Common myeloid progenitor, CD34-positive (primary cell): ENCODE measurements at regions not wholly inside any gene's neighbourhood (a gene's known extent, or its start where the extent isn't known, plus 50 kb on each side); places are given as distances from the start of the nearest gene placed in this dataset.

ENCODE experiments used
- CTCF ChIA-PET: fragments of 350-600 bp; sonication (Branson Sonifier 250); formaldehyde crosslinking; loops from one replicate; lab custom pipeline; 2021; ENCODE audit warnings: antibody characterized with exemption; lab: Charles Lee
- POLR2A ChIA-PET: fragments of 350-600 bp; sonication (Branson Sonifier 250); formaldehyde crosslinking; loops from one replicate; lab custom pipeline; 2021; ENCODE audit warnings: antibody characterized with exemption; lab: Charles Lee
- DNase-seq, 3 donors: peaks; one replicate each; pipeline versions ENCODE4 v3.0.0 to v3.0.0-alpha.2; 2013
- H3K27ac ChIP-seq, 2 experiments: 1 replicate in 1 of 2; 2 replicates in 1 of 2; pipeline ENCODE4 v1.7.0; 2013; ENCODE audit warnings: inconsistent platforms in 2 of 2, low read length in 2 of 2, mild to moderate bottlenecking in 2 of 2, low read depth in 1 of 2, moderate library complexity in 1 of 2; ENCODE audit not compliant: severe bottlenecking in 2 of 2, insufficient read depth in 1 of 2, poor library complexity in 1 of 2
- H3K27me3 ChIP-seq, 5 experiments: replicated peaks in 2 of 5; 1 replicate in 3 of 5; 2 replicates in 2 of 5; pipeline versions ENCODE4 v1.6.1 to v1.7.0; 2013; ENCODE audit warnings: low read length in 4 of 5, mild to moderate bottlenecking in 2 of 5, moderate library complexity in 2 of 5, inconsistent platforms in 1 of 5; ENCODE audit not compliant: insufficient read depth in 5 of 5, control insufficient read depth in 4 of 5
- H3K36me3 ChIP-seq, 4 experiments: 1 replicate in 2 of 4; 2 replicates in 2 of 4; pipeline versions ENCODE4 v1.6.1 to v1.7.0; 2013; ENCODE audit warnings: low read length in 3 of 4, control low read depth in 1 of 4, mild to moderate bottlenecking in 1 of 4; ENCODE audit not compliant: control insufficient read depth in 4 of 4, insufficient read depth in 4 of 4
- H3K4me1 ChIP-seq, 4 experiments: 1 replicate in 3 of 4; 2 replicates in 1 of 4; pipeline versions ENCODE4 v1.6.1 to v1.7.1; 2013; ENCODE audit warnings: low read length in 3 of 4, mild to moderate bottlenecking in 3 of 4, control low read depth in 1 of 4, inconsistent platforms in 1 of 4, moderate library complexity in 1 of 4; ENCODE audit not compliant: control insufficient read depth in 4 of 4, insufficient read depth in 4 of 4; ENCODE audit errors: control extremely low read depth in 1 of 4
- H3K4me3 ChIP-seq, 7 experiments: 1 replicate in 4 of 7; 2 replicates in 3 of 7; pipeline versions ENCODE4 v1.5.1 to v1.7.0; 2013; ENCODE audit warnings: mild to moderate bottlenecking in 7 of 7, low read length in 6 of 7, moderate library complexity in 6 of 7, inconsistent platforms in 2 of 7, low read depth in 2 of 7, control low read depth in 1 of 7; ENCODE audit not compliant: insufficient read depth in 4 of 7, control insufficient read depth in 1 of 7; ENCODE audit errors: extremely low read depth in 1 of 7
- H3K9me3 ChIP-seq, 5 experiments: 1 replicate in 4 of 5; 2 replicates in 1 of 5; pipeline versions ENCODE4 v1.6.1 to v1.7.1; 2013; ENCODE audit warnings: low read length in 4 of 5, mild to moderate bottlenecking in 2 of 5, inconsistent platforms in 1 of 5, low read depth in 1 of 5, moderate library complexity in 1 of 5; ENCODE audit not compliant: control insufficient read depth in 4 of 5, insufficient read depth in 2 of 5; ENCODE audit errors: control extremely low read depth in 1 of 5
- WGBS: methylation state at CpG from one replicate; pipeline ENCODE4 v1.1.5; 2013; ENCODE audit not compliant: insufficient coverage; 5-methylcytosine and 5-hydroxymethylcytosine counted together

DNA sequence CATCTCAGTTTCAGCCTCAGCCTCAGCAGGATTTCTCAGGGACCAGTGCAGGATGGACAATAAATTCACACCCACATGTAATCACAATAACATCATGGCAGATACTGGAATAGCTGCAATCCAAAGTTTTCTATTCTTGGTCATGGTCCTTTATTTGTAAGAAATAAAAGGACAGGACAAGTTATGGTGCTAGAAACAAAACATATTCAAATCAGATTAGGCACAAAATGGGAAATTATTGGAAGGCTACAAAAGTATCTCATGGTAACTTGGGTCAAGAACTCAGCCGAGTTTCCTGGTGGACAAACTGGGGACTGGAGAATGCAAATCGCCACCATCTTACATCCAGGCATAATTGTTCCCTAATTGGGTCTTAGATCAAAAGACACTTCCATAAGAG is 1768.2 kb upstream of the WWC1 start:
- Histone ChIP-seq H3K36me3 (no peaks in the 10 kb centered on the region), H3K27me3 (no peaks in the 10 kb centered on the region), H3K9me3 (no peaks in the 10 kb centered on the region), H3K27ac (no peak overlapping the region), H3K4me3 (no peak overlapping the region), H3K4me1 (no peaks in the 10 kb centered on the region)
- WGBS, result 100% methylated on average over 2 of the region's 2 CpGs
- POLR2A ChIA-PET, result no interaction called here
- CTCF ChIA-PET, result no interaction called here
- no peak for DNase-seq

DNA sequence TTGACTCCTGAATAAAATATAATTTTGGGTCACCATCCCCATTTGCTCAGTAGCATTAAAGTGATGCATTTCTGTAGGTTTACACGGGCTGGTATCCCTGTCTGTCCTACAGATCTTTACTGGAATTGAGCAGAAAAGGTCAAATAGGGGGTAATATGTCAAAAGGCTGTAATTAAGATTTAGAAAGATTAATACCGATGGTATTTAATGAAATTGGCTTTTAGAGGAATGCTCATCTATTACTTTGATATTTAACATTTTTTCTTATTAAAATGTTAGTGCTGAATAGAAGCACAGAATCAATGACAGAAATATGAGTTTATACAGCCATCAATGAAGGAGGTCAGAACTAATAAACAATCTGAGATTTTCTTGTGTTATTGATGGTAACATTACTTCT is 1762.2 kb upstream of the WWC1 start:
- 0% methylated on average over 1 of the region's 2 CpGs for WGBS
- Histone ChIP-seq H3K9me3 (no peaks in the 10 kb centered on the region), H3K27me3 (no peaks in the 10 kb centered on the region), H3K36me3 (no peaks in the 10 kb centered on the region), H3K27ac (no peak overlapping the region), H3K4me3 (no peak overlapping the region), H3K4me1 (no peaks in the 10 kb centered on the region)
- ChIA-PET POLR2A (no interaction called here), CTCF (no interaction called here)
- DNase-seq, result no peak

GRCh38 chr5:166532456-166533220 is 1758.8 kb upstream of the WWC1 start:
- Histone ChIP-seq H3K9me3 (no peaks in the 10 kb centered on the region), H3K27me3 (no peaks in the 10 kb centered on the region), H3K27ac (no peak overlapping the region), H3K4me1 (no peaks in the 10 kb centered on the region), H3K4me3 (no peak overlapping the region), H3K36me3 (no peaks in the 10 kb centered on the region)
- ChIA-PET CTCF (no interaction called here), POLR2A (no interaction called here)
- WGBS, result 100% methylated on average over 1 of the region's 5 CpGs
- DNase-seq, result no peak

- CTCF ChIA-PET, result no interaction called here
- H3K4me3 ChIP-seq, result no peak overlapping the region
- no peaks in the 10 kb centered on the region for H3K9me3 ChIP-seq
- POLR2A ChIA-PET, result no interaction called here
- DNase-seq, result no peak
- H3K36me3 ChIP-seq, result no peaks in the 10 kb centered on the region
- WGBS, result 100% methylated on average over 2 of the region's 3 CpGs
- H3K4me1 ChIP-seq, result no peaks in the 10 kb centered on the region
- H3K27me3 ChIP-seq, result no peaks in the 10 kb centered on the region
- no peak overlapping the region for H3K27ac ChIP-seq
Observed at GRCh38 chr5:166535641-166536040, 1755.8 kb upstream of the WWC1 start.

DNA sequence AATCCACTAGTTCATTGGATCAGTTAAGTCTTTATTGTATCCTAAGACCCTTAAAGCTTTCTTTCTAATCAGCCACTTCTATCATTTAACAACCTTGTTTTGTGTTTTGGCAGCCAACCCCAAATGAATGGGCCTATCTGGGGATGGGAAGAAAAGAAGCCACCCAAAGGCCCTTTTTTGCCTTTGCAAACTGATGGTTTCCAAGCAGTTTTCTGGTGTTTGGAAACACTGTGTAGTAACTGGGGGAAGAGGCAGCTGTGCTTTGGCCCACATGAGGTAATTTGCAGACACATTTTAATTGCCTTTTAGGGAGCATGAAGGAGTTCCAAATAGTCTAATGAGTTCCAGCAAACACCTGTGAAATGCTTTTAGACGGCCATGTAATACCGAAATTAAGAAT is 1751.3 kb upstream of the WWC1 start:
- POLR2A ChIA-PET, result no interaction called here
- H3K36me3 ChIP-seq, result no peaks in the 10 kb centered on the region
- 81% methylated on average over 2 of the region's 2 CpGs for WGBS
- no peaks in the 10 kb centered on the region for H3K4me1 ChIP-seq
- no peaks in the 10 kb centered on the region for H3K27me3 ChIP-seq
- no peak overlapping the region for H3K4me3 ChIP-seq
- no peak for DNase-seq
- no peak overlapping the region for H3K27ac ChIP-seq
- H3K9me3 ChIP-seq, result no peaks in the 10 kb centered on the region
- CTCF ChIA-PET, result no interaction called here

- Histone ChIP-seq H3K27ac (no peak overlapping the region), H3K27me3 (no peaks in the 10 kb centered on the region), H3K36me3 (no peaks in the 10 kb centered on the region), H3K4me1 (no peaks in the 10 kb centered on the region), H3K4me3 (no peak overlapping the region), H3K9me3 (no peaks in the 10 kb centered on the region)
- no CpG with 5 or more reads among the region's 2 CpGs for WGBS
- no peak for DNase-seq
- ChIA-PET POLR2A (no interaction called here), CTCF (no interaction called here)
Observed at GRCh38 chr5:166551384-166551783, 1740.1 kb upstream of the WWC1 start.

- no peaks in the 10 kb centered on the region for H3K4me1 ChIP-seq
- no peak overlapping the region for H3K27ac ChIP-seq
- H3K4me3 ChIP-seq, result no peak overlapping the region
- no peaks in the 10 kb centered on the region for H3K36me3 ChIP-seq
- DNase-seq, result no peak
- 86% methylated on average over 2 of the region's 7 CpGs for WGBS
- POLR2A ChIA-PET, result no interaction called here
- no peaks in the 10 kb centered on the region for H3K9me3 ChIP-seq
- H3K27me3 ChIP-seq, result no peaks in the 10 kb centered on the region
- CTCF ChIA-PET, result no interaction called here
Observed at GRCh38 chr5:166553778-166554177, 1737.7 kb upstream of the WWC1 start.
